ENCODE measurements at regions not wholly inside any gene's neighbourhood (a gene's known extent, or its start where the extent isn't known, plus 50 kb on each side); places are given as distances from the start of the nearest gene placed in this dataset.
"Not testable (repeated sequence)": the region's sequence is repeated elsewhere in the genome, so short reads cannot be mapped to it uniquely, and the experiment has no call there.

- DNase-seq, result no peak
- no peak overlapping the region for H3K27ac ChIP-seq (ENCODE audit: low read length)
- no peaks in the 10 kb centered on the region for H3K36me3 ChIP-seq (ENCODE audit: control insufficient read depth, insufficient read depth, low read length)
- no CpG with 5 or more reads among the region's 13 CpGs for WGBS (ENCODE audit: insufficient coverage, low lambda C conversion rate)
- H3K4me3 ChIP-seq (ENCODE audit: low read length), result no peak overlapping the region
- H3K4me1 ChIP-seq (ENCODE audit: control insufficient read depth, insufficient read depth, low read length), result no peaks in the 10 kb centered on the region
- no peaks in the 10 kb centered on the region for H3K9me3 ChIP-seq (ENCODE audit: control insufficient read depth, low read depth, low read length)
- H3K27me3 ChIP-seq (ENCODE audit: control insufficient read depth, insufficient read depth, low read length), result peaks cover 1% of the 10 kb centered on the region
These were observed 75.8 kb upstream of the KCNAB1 start for GRCh38 chr3:156044634-156044975.

- H3K4me1 ChIP-seq (ENCODE audit: control insufficient read depth, insufficient read depth, low read length); H3K27me3 ChIP-seq (ENCODE audit: control insufficient read depth, insufficient read depth, low read length); DNase-seq; H3K27ac ChIP-seq (ENCODE audit: low read length); H3K9me3 ChIP-seq (ENCODE audit: control insufficient read depth, low read depth, low read length); H3K36me3 ChIP-seq (ENCODE audit: control insufficient read depth, insufficient read depth, low read length); H3K4me3 ChIP-seq (ENCODE audit: low read length): not testable (repeated sequence)
- 93% methylated on average over 2 of the region's 3 CpGs for WGBS (ENCODE audit: insufficient coverage, low lambda C conversion rate)
These were observed 71.9 kb upstream of the KCNAB1 start for GRCh38 chr3:156048483-156048882.

GRCh38 chr3:156050918-156051317, 69.5 kb upstream of the KCNAB1 start:
- no peak overlapping the region for H3K27ac ChIP-seq (ENCODE audit: low read length)
- 100% methylated on average over 1 of the region's 1 CpG for WGBS (ENCODE audit: insufficient coverage, low lambda C conversion rate)
- H3K9me3 ChIP-seq (ENCODE audit: control insufficient read depth, low read depth, low read length), result peaks cover 5% of the 10 kb centered on the region
- peaks cover 3% of the 10 kb centered on the region for H3K27me3 ChIP-seq (ENCODE audit: control insufficient read depth, insufficient read depth, low read length)
- no peak for DNase-seq
- no peak overlapping the region for H3K4me3 ChIP-seq (ENCODE audit: low read length)
- H3K36me3 ChIP-seq (ENCODE audit: control insufficient read depth, insufficient read depth, low read length), result no peaks in the 10 kb centered on the region
- H3K4me1 ChIP-seq (ENCODE audit: control insufficient read depth, insufficient read depth, low read length), result no peaks in the 10 kb centered on the region

- H3K9me3 ChIP-seq (ENCODE audit: control insufficient read depth, low read depth, low read length), result peaks cover 5% of the 10 kb centered on the region
- no peaks in the 10 kb centered on the region for H3K36me3 ChIP-seq (ENCODE audit: control insufficient read depth, insufficient read depth, low read length)
- H3K4me1 ChIP-seq (ENCODE audit: control insufficient read depth, insufficient read depth, low read length), result no peaks in the 10 kb centered on the region
- DNase-seq, result no peak
- WGBS (ENCODE audit: insufficient coverage, low lambda C conversion rate), result no CpG with 5 or more reads among the region's 15 CpGs
- H3K27ac ChIP-seq (ENCODE audit: low read length), result no peak overlapping the region
- H3K4me3 ChIP-seq (ENCODE audit: low read length), result no peak overlapping the region
- peaks cover 3% of the 10 kb centered on the region for H3K27me3 ChIP-seq (ENCODE audit: control insufficient read depth, insufficient read depth, low read length)
These were observed 68.7 kb upstream of the KCNAB1 start for GRCh38 chr3:156051651-156052050.

GRCh38 chr3:156052115-156052514, 68.3 kb upstream of the KCNAB1 start:
- H3K27ac ChIP-seq (ENCODE audit: low read length), result no peak overlapping the region
- DNase-seq, result no peak
- H3K4me3 ChIP-seq (ENCODE audit: low read length), result no peak overlapping the region
- H3K27me3 ChIP-seq (ENCODE audit: control insufficient read depth, insufficient read depth, low read length), result peaks cover 3% of the 10 kb centered on the region
- no CpG with 5 or more reads among the region's 9 CpGs for WGBS (ENCODE audit: insufficient coverage, low lambda C conversion rate)
- peaks cover 5% of the 10 kb centered on the region for H3K9me3 ChIP-seq (ENCODE audit: control insufficient read depth, low read depth, low read length)
- H3K4me1 ChIP-seq (ENCODE audit: control insufficient read depth, insufficient read depth, low read length), result no peaks in the 10 kb centered on the region
- H3K36me3 ChIP-seq (ENCODE audit: control insufficient read depth, insufficient read depth, low read length), result no peaks in the 10 kb centered on the region

- H3K9me3 ChIP-seq (ENCODE audit: control insufficient read depth, low read depth, low read length), result no peaks in the 10 kb centered on the region
- no peak for DNase-seq
- H3K27me3 ChIP-seq (ENCODE audit: control insufficient read depth, insufficient read depth, low read length), result peaks cover 4% of the 10 kb centered on the region
- no peak overlapping the region for H3K27ac ChIP-seq (ENCODE audit: low read length)
- H3K36me3 ChIP-seq (ENCODE audit: control insufficient read depth, insufficient read depth, low read length), result no peaks in the 10 kb centered on the region
- no peak overlapping the region for H3K4me3 ChIP-seq (ENCODE audit: low read length)
- no CpG with 5 or more reads among the region's 2 CpGs for WGBS (ENCODE audit: insufficient coverage, low lambda C conversion rate)
- no peaks in the 10 kb centered on the region for H3K4me1 ChIP-seq (ENCODE audit: control insufficient read depth, insufficient read depth, low read length)
These were observed 60.4 kb upstream of the KCNAB1 start for GRCh38 chr3:156059950-156060501.

GRCh38 chr3:156068151-156068550, 52.2 kb upstream of the KCNAB1 start:
- H3K4me3 ChIP-seq (ENCODE audit: low read length); H3K9me3 ChIP-seq (ENCODE audit: control insufficient read depth, low read depth, low read length); H3K27ac ChIP-seq (ENCODE audit: low read length); DNase-seq; H3K36me3 ChIP-seq (ENCODE audit: control insufficient read depth, insufficient read depth, low read length); H3K27me3 ChIP-seq (ENCODE audit: control insufficient read depth, insufficient read depth, low read length); H3K4me1 ChIP-seq (ENCODE audit: control insufficient read depth, insufficient read depth, low read length): not testable (repeated sequence)
- no CpG with 5 or more reads among the region's 3 CpGs for WGBS (ENCODE audit: insufficient coverage, low lambda C conversion rate)

- no peaks in the 10 kb centered on the region for H3K36me3 ChIP-seq (ENCODE audit: control insufficient read depth, insufficient read depth, low read length)
- no peak overlapping the region for H3K27ac ChIP-seq (ENCODE audit: low read length)
- no peak overlapping the region for H3K4me3 ChIP-seq (ENCODE audit: low read length)
- WGBS (ENCODE audit: insufficient coverage, low lambda C conversion rate), result no CpG with 5 or more reads among the region's 2 CpGs
- H3K9me3 ChIP-seq (ENCODE audit: control insufficient read depth, low read depth, low read length), result peaks cover 5% of the 10 kb centered on the region
- DNase-seq, result no peak
- H3K4me1 ChIP-seq (ENCODE audit: control insufficient read depth, insufficient read depth, low read length), result no peaks in the 10 kb centered on the region
- H3K27me3 ChIP-seq (ENCODE audit: control insufficient read depth, insufficient read depth, low read length), result no peaks in the 10 kb centered on the region
These were observed 50.4 kb upstream of the KCNAB1 start for GRCh38 chr3:156070028-156070427.

Measured in large intestine (tissue), 3 donors.